ENCODE measurements at regions not wholly inside any gene's neighbourhood (a gene's known extent, or its start where the extent isn't known, plus 50 kb on each side); places are given as distances from the start of the nearest gene placed in this dataset.

DNA sequence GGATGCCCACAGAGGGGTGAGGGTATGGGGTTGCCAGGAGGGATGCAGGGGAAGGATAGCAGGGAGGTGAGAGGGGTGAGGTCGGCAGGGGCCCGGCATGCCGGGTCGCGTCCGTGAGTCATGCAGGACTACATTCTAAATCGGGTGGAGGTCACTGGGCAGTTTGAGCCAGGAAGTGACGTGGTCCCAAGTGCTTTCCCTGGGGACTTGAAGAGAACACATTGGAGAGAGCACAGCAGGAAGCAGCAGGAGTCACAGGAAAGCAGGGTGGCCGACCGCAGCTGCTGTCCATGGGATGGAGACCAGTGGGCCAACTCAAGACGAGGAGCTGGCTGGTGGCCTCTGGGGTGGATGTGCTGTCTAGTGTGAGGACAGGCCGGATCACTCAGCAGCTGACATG is 92.0 kb upstream of the WASF3 start:
- POLR2A ChIA-PET, result no interaction called here
- CTCF ChIA-PET, result no interaction called here
- Histone ChIP-seq H3K27me3 (ENCODE audit: insufficient read depth, low read length) (peaks cover 16% of the 10 kb centered on the region; the same call in 1 of the 2 replicates), H3K27ac (ENCODE audit: low read depth, low read length) (no peak overlapping the region), H4K20me1 (ENCODE audit: insufficient read depth) (no peaks in the 10 kb centered on the region), H2AFZ (ENCODE audit: low read depth, low read length, poor library complexity, severe bottlenecking) (no peak overlapping the region), H3K4me1 (ENCODE audit: control insufficient read depth in 1 of 2, insufficient read depth in 2 of 2, low read length in 2 of 2) (no peaks in the 10 kb centered on the region), H3K4me2 (ENCODE audit: low read length) (no peak overlapping the region), H3K9ac (ENCODE audit: low read length) (no peak overlapping the region), H3K4me3 (replicated peaks in 1 of 2; ENCODE audit: low read depth in 1 of 2, low read length in 2 of 2) (no peak overlapping the region), H3K36me3 (ENCODE audit: control insufficient read depth in 1 of 2, insufficient read depth in 2 of 2, low read length in 2 of 2) (no peaks in the 10 kb centered on the region), H3K79me2 (ENCODE audit: insufficient read depth, low read length) (no peaks in the 10 kb centered on the region), H3K9me3 (ENCODE audit: control insufficient read depth in 1 of 2, insufficient read depth in 1 of 2, low read depth in 1 of 2, low read length in 2 of 2) (no peaks in the 10 kb centered on the region), H3K9me2 (ENCODE audit: insufficient read depth) (no peaks in the 10 kb centered on the region)
- RAD21 ChIA-PET (ENCODE audit: low non-redundant PET in 1 of 2, low total read pairs in 2 of 2, uncharacterized antibody in 2 of 2, unreplicated experiment in 2 of 2), result no interaction called here
- TF ChIP-seq FOSL1 (IDR thresholded peaks at IDR 0.05; ENCODE audit: low read depth) (no peak), SP1 (IDR thresholded peaks at IDR 0.05; ENCODE audit: low read depth) (no peak), YY1 (IDR thresholded peaks at IDR 0.05; ENCODE audit: extremely low read depth, insufficient replicate concordance, low read depth, low read length) (no peak), CBX3 (IDR thresholded peaks at IDR 0.05; ENCODE audit: low read depth) (no peak), ELF1 (IDR thresholded peaks at IDR 0.05; ENCODE audit: borderline replicate concordance, low read depth) (no peak), TCF7L2 (IDR thresholded peaks at IDR 0.05; ENCODE audit: borderline replicate concordance, extremely low read depth, insufficient read depth, insufficient read length) (no peak), ZNF274 (IDR thresholded peaks at IDR 0.05; ENCODE audit: low read depth, low read length) (no peak)
- no peak for ATAC-seq
- no TSS peak for BruUV-seq (replicated peaks)
- DNase-seq (ENCODE audit: low read depth, low spot score), result no peak
- intact Hi-C loops (cut with micrococcal nuclease), result no loop called here

DNA sequence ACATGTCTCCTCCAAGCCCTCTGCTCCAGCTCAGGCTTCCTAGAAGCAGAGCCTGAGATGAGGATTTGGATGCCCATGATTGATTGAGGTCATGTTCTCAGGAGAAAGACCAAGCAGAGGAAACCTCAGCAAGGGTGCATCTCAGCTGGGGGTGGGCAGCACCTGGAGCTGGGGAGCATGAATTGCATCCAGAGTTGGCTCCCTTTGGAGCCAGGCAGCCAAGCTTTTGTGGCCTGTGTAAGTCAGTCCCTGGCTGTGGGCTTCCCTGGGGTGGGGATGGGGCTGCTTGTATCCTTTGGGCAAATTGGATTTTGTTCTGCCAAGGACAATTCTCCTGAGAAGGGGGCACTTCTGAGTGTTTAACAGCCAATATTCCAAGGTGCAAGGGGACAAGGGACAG is 91.5 kb upstream of the WASF3 start:
- BruUV-seq (replicated peaks), result no TSS peak
- no peak overlapping the region for H2AFZ ChIP-seq (ENCODE audit: low read depth, low read length, poor library complexity, severe bottlenecking)
- H3K27me3 ChIP-seq (ENCODE audit: insufficient read depth, low read length), result peaks cover 16% of the 10 kb centered on the region; the same call in 1 of the 2 replicates
- no peaks in the 10 kb centered on the region for H3K4me1 ChIP-seq (ENCODE audit: control insufficient read depth in 1 of 2, insufficient read depth in 2 of 2, low read length in 2 of 2)
- H3K36me3 ChIP-seq (ENCODE audit: control insufficient read depth in 1 of 2, insufficient read depth in 2 of 2, low read length in 2 of 2), result no peaks in the 10 kb centered on the region
- H3K27ac ChIP-seq (ENCODE audit: low read depth, low read length), result no peak overlapping the region
- H3K79me2 ChIP-seq (ENCODE audit: insufficient read depth, low read length), result no peaks in the 10 kb centered on the region
- no peak overlapping the region for H3K4me3 ChIP-seq (replicated peaks in 1 of 2; ENCODE audit: low read depth in 1 of 2, low read length in 2 of 2)
- ATAC-seq (no peak), DNase-seq (ENCODE audit: low read depth, low spot score) (no peak)
- TF ChIP-seq, protein P1, sequence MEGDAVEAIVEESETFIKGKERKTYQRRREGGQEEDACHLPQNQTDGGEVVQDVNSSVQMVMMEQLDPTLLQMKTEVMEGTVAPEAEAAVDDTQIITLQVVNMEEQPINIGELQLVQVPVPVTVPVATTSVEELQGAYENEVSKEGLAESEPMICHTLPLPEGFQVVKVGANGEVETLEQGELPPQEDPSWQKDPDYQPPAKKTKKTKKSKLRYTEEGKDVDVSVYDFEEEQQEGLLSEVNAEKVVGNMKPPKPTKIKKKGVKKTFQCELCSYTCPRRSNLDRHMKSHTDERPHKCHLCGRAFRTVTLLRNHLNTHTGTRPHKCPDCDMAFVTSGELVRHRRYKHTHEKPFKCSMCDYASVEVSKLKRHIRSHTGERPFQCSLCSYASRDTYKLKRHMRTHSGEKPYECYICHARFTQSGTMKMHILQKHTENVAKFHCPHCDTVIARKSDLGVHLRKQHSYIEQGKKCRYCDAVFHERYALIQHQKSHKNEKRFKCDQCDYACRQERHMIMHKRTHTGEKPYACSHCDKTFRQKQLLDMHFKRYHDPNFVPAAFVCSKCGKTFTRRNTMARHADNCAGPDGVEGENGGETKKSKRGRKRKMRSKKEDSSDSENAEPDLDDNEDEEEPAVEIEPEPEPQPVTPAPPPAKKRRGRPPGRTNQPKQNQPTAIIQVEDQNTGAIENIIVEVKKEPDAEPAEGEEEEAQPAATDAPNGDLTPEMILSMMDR (IDR thresholded peaks at IDR 0.05 in 2 of 3, conservative IDR thresholded peaks at IDR 0.05 in 1 of 3; ENCODE audit: borderline replicate concordance in 1 of 3, insufficient read depth in 1 of 3, low read depth in 2 of 3, low read length in 2 of 3), result no peak
- no peak for TF ChIP-seq SIN3A (IDR thresholded peaks at IDR 0.05; ENCODE audit: low read depth)
- no peak for TF ChIP-seq SRF (IDR thresholded peaks at IDR 0.05; ENCODE audit: low read depth)
- TF ChIP-seq EGR1 (IDR thresholded peaks at IDR 0.05; ENCODE audit: low read depth), result no peak
- TF ChIP-seq JUND (IDR thresholded peaks at IDR 0.05), result no peak
- TF ChIP-seq POLR2A (IDR thresholded peaks at IDR 0.05; ENCODE audit: borderline replicate concordance, extremely low read depth, insufficient read depth, insufficient read length), result no peak
- no peak for TF ChIP-seq CEBPB (IDR thresholded peaks at IDR 0.05; ENCODE audit: low read depth)
- intact Hi-C loops (cut with micrococcal nuclease), result no loop called here
- H3K9ac ChIP-seq (ENCODE audit: low read length), result no peak overlapping the region
- ChIA-PET CTCF (no interaction called here), POLR2A (no interaction called here), RAD21 (ENCODE audit: low non-redundant PET in 1 of 2, low total read pairs in 2 of 2, uncharacterized antibody in 2 of 2, unreplicated experiment in 2 of 2) (no interaction called here)
- no peak overlapping the region for H3K4me2 ChIP-seq (ENCODE audit: low read length)
- H3K9me3 ChIP-seq (ENCODE audit: control insufficient read depth in 1 of 2, insufficient read depth in 1 of 2, low read depth in 1 of 2, low read length in 2 of 2), result no peaks in the 10 kb centered on the region
- no peaks in the 10 kb centered on the region for H4K20me1 ChIP-seq (ENCODE audit: insufficient read depth)
- no peaks in the 10 kb centered on the region for H3K9me2 ChIP-seq (ENCODE audit: insufficient read depth)
